ENCODE measurements at regions not wholly inside any gene's neighbourhood (a gene's known extent, or its start where the extent isn't known, plus 50 kb on each side); places are given as distances from the start of the nearest gene placed in this dataset.
"Not testable (repeated sequence)": the region's sequence is repeated elsewhere in the genome, so short reads cannot be mapped to it uniquely, and the experiment has no call there.

DNA sequence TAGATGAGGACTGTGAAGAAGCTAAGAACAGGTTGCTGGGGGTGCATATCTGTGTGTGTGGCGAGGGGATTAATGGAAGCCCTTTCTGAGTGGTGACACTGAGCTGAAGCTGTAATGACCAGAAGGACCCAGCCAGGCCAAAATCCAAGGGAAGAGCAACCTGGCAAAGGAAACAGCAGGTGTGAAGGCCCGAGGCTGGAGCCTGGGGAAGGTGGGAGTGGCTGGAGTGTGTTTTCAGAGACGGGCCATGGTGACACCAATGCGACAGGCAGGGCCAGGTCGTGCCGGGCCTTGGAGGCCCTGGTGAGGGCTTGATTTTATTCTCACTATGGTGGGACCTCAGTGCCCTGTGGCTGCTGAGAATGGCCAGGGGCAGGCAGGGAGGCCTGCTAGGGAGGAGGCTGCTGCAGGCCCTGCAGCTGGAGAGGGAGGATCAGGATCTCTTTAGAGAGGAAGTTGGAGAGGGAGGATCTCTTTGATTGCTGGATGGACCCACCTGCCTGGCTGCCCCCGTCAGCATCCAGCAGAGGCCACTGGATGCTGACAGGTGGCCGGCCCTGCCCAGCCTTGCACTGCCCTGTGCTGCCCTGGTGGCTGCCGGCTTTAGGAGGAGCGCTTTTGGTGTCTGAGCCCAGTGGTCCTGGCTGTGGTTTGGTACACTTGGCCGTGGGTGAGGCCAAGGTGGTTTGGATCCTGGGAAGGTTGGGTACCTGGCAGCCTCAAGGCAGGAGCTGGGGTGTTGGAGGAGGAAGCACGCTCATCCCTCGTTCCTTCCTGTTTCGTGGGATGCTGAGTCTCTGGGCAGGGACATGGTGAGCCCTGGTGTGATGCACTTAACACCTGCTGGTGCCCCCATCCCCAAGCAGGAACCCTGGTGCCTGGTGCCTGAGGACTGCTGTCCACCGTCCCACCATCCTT lies 188.3 kb downstream of the SEC14L1 start:
- no peak for DNase-seq (ENCODE audit: low spot score)
- intact Hi-C loops (cut with DNase I), result loop anchor here in 1 of 2 donors (1.0 kb wide), 1 partner anchor 166 kb away; no protein-coding TSS in a partner anchor

- DNase-seq (ENCODE audit: low spot score), result no peak
These were observed 189.2 kb downstream of the SEC14L1 start for GRCh38 chr17:77329741-77330531.

DNA sequence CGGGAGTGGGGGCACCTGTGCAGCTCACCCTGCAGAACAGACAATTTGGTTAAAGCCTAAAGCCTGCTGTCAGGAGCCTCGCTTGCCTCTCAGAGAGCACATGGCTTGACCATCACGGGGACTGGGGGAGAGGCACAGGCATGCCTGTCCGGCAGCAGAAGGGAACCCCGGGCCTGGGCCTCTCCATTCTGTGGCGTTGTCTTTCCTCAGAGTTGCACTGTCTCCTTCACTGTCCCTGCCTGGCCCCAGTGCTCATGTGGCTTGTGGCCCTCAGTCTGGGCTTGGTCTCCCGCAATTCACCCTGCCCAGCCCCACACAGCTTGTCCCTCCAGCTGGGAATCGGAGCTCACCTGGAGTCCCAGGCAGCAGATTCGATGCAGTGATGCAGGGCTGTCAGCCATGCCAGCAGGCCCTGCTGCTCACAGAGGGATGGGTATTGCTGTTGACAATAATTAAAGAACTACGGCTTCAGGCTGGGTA lies 189.9 kb downstream of the SEC14L1 start:
- no peak for DNase-seq (ENCODE audit: low spot score)
- intact Hi-C loops (cut with DNase I), result loop anchor here in 1 of 2 donors (2.0 to 5.0 kb wide), 2 partner anchors 97 to 164 kb away; no protein-coding TSS in a partner anchor

More at GRCh38 chr17:77329741-77330531, 189.2 kb downstream of the SEC14L1 start:
- intact Hi-C loops (cut with DNase I), result loop anchor here (1.0 to 5.0 kb wide), 3 partner anchors 97 to 165 kb away; no protein-coding TSS in a partner anchor

DNA sequence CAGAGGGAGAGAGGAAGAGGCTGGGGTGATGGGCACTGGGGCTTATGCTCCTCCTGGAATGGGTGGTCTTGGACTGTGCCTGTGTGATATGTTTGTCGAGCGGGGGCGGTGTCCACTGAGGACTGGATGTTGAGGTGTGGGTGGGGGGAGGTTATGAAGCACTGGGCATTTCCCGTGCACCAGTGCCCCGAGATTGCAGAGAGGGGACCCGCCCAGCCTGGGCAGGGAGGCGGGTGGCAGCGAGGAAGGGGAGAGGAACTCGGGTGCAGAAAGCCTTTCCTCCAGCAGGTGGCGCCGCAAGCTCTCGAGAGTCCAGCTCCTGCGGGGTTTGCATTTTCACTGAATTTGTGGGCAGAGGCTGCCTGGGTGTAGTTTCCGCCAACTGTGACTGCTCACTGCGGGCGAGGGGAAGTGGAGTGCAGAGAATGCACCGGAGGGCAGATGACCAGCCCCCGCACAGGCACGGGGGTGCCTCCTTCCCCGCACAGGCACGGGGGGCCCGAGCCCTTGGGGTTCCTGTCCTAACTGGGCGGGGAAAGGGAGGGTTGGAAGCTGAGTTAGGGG lies 190.6 kb downstream of the SEC14L1 start:
- intact Hi-C loops (cut with DNase I), result loop anchor here in 1 of 2 donors (2.0 to 5.0 kb wide), 2 partner anchors 96 to 163 kb away; no protein-coding TSS in a partner anchor
- peak; percentile 98 for DNase-seq (ENCODE audit: low spot score)

DNA sequence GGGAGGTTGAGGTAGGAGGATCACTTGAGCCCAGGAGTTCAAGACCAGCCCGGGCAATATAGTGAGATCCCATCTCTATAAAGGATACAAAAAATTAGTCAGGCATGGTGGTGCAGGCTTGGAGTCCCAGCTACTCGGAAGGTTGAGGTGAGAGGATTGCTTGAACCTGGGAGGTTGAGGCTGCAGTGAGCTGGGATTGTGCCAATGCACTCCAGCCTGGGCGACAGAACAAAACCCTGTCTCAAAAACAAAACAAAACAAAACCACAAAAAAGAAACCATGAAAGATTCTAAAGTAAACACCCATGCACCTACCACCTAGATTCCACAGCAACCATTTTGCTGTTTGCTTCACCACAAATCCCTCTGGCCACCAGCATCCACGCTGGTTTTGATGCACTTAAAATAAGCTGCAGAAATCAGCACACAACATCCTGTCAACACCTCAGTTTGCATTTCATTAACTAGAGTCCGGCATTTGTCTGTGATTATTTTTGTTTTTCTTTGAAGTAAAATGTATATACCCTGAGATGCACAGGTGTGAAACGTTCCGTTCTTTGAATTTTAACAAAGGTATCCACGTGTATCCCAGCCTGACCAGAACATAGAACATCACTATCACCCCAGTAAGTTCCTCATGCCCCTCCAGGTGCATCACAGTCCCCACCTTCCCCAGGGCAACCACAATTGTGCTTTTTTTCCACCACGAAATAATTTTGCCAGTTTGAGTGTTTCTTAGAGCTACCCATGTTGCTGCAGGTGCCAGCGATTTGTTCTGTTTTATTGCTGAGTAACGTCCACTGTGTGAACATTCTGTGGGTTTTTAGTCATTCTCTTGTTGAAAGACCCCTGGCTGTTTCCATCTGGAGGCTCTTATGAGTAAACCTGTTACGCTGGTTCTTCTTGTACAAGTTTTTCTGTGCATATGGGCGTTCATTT lies 191.5 kb downstream of the SEC14L1 start:
- no peak for DNase-seq (ENCODE audit: low spot score)
- intact Hi-C loops (cut with DNase I), result loop anchor here in 1 of 2 donors (5.0 kb wide), 1 partner anchor 95 kb away; no protein-coding TSS in a partner anchor

DNA sequence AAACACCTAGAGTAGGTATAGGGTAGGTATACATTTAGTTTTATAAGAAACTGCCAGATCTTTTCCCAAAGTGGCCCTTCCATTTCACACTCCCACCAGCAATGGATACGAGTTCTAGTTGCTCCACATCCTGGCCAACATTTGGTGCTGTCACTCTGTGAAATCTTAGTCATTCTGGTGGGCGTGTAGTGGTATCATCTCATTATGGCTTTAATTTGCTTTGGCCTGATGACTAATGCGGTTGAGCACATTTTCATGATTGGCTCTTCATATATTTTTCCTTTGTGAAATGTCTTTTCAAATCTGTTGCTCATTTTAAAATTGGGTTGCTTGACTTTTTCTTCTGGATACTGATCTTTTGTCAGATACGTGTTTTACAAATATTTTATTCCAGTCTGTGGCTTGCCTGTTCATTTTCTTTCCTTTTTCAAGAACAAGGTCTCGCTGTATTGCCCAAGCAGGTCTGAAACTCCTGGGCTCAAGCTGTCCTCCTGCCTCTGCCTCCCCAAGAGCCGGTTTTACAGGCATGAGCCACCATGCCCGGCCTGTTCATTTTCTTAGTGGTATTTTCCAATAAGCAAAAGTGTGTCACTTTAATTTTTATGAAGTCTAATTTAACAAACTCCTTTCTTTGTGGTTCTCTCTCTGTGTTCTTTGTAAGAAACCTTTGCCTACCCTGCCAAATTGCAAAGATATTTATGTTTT lies 192.4 kb downstream of the SEC14L1 start:
- intact Hi-C loops (cut with DNase I), result loop anchor here in 1 of 2 donors (5.0 kb wide), 1 partner anchor 94 kb away; no protein-coding TSS in a partner anchor
- DNase-seq (ENCODE audit: low spot score), result no peak

DNA sequence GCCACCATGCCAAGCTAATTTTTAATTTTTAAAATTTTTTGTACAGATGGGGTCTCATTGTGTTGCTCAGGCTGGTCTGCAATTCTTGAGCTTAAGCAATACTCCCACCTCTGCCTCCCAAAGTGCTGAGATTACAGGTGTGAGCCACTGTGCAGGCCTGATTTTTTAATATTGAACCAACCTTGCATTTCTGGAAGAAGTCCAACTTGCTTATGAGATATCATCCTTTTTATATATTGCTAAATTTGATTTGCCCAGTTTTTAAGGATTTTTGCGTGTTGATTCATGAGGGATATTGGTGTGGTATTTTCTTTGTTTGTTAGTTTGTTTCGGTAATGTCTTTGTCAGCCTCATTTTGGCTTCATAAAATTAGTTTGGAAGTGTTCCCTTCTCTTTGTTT lies 196.4 kb downstream of the SEC14L1 start:
- no peak for DNase-seq (ENCODE audit: low spot score)
- intact Hi-C loops (cut with DNase I), result no loop called here

- intact Hi-C loops (cut with DNase I), result no loop called here
- no peak for DNase-seq (ENCODE audit: low spot score)
These were observed 200.3 kb downstream of the SEC14L1 start for GRCh38 chr17:77341069-77341541.

GRCh38 chr17:77342656-77342990 lies 201.9 kb downstream of the SEC14L1 start:
- intact Hi-C loops (cut with DNase I); DNase-seq (ENCODE audit: low spot score): not testable (repeated sequence)

DNA sequence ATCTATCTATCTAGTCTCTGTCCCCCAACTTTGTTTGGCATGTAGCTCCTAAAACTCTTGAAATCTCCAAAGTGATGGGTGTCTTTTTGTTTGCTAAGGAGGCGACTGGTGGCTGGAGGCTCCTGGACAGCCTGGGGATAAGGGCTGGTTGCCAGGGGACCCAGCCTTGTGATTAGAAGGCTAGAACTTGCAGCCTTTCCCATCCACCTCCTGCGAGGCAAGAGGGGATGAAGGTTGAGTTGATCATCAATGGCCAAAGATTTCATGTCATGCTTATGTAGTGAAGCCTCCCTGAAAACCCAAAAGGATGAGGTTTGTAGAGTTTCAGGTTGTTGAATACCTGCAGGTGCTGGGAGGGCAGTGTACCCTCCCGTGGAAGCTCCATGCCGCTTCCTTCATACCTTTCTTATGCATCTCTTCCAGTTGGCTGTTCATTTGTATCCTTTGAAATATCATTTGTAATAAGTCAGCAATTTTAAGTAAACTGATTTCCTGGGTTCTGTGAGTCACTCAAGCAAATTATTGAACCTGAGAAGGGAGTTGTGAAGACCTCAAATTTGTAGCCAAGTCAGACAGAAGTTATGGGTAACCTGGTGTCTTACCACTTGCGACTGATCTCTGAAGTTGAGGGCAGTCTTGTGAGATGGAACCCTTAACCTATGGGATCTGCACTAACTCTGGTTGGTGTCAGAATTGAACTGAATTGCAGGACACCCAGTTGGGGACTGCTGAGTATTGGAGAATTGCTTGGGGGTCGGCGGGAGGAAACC lies 202.4 kb downstream of the SEC14L1 start:
- no peak for DNase-seq (ENCODE audit: low spot score)
- intact Hi-C loops (cut with DNase I), result no loop called here

DNA sequence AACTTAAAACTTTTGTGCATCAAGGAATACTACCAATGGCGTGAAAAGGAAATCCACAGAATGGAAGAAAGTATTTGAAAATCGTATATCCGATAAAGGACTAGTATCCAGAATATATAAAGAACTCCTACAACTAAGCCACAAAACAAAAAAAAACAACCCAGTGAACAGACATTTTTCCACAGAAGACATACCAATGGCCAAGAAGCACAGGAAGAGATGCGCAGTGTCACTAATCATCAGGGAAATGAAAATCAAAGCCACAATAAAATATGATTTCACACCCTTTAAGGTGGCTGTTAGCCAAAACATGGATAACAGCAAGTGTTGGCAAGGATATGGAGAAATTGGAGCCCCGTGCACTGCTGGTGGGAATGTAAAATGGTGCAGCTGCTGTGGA lies 203.3 kb downstream of the SEC14L1 start:
- intact Hi-C loops (cut with DNase I), result no loop called here

GRCh38 chr17:77345260-77345910 lies 204.6 kb downstream of the SEC14L1 start:
- DNase-seq (ENCODE audit: low spot score), result no peak

More for the DNA sequence above, 203.3 kb downstream of the SEC14L1 start:
- no peak for DNase-seq (ENCODE audit: low spot score)

DNA sequence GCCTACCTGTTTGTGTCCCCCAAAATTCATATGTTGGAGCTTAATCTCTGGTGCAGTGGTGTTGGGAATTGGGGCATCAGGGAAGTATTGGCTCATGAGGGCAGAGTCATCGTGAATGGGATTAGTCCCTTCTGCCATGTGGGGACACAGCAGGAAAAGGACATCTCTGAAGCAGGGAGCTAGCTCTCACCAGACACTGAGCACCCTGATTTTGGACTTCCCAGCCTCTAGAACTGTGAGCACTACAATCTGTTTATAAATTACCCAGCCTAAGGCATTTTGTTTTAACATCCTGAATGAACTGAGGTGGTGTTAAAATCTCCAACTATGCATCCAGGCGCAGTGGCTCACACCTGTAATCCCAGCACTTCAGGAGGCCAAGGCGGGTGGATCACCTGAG lies 206.0 kb downstream of the SEC14L1 start:
- DNase-seq (ENCODE audit: low spot score), result no peak
- intact Hi-C loops (cut with DNase I), result no loop called here

More at GRCh38 chr17:77345260-77345910, 204.6 kb downstream of the SEC14L1 start:
- intact Hi-C loops (cut with DNase I), result no loop called here

DNA sequence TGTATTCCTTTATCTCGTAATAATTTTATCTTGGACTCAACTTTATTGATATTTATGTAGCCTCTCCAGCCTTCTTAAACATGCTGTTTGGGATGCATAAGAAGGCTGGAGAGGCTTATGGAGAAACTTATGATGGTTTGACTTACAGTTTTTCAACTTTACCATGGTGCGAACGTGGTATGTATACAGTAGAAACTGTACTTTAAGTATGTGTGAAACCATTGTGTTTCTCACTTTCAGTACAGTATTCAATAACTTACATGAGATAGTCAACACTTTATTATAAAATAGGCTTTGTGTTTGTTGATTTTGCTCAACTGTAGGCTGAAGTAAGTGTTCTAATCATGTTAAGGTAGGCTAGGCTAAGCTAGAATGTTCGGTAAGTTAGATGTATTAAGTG lies 206.8 kb downstream of the SEC14L1 start:
- intact Hi-C loops (cut with DNase I), result no loop called here
- no peak for DNase-seq (ENCODE audit: low spot score)

DNA sequence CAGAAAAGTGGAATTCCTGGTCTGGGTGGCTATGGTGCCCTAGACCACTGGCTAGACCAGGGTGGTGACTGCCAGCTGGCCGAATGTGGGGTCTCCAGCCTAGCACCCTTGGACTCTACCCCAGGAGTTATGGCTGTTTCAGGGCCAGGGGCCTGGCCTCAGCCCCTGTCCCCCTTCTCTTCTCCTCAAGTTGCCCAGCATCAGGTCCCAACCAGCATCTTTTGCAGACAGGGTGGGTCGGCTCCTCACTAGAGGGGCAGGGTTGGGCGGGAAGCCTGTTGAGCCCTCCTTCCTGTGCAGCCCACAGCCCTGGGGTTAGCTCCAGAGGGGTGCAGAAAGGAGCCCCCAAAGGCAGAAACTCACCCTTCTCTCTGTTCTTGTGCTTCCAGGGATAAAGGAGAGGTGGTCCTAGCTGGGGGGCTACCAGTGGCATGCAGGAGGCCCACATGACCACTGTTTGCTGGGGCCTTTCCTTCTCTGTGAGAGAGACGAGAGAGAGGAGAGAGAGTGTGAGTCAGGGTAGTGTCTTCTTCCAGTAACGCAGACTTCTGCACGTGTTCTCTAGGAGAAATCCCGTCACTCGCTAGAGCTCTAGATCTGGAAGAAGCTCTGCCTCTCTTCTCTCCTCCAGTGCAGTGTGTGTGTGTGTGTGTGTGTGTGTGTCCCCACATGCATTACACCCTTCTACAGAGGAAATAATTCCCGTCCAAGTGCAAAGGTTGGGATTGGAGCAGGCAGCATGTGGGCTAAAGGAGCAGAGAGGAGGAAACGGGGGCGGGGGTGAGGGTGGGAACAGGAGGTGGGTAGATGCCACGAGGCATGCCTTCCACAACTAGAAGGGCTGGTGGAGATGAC lies 209.4 kb downstream of the SEC14L1 start:
- intact Hi-C loops (cut with DNase I), result no loop called here
- DNase-seq (ENCODE audit: low spot score), result no peak
